Naive thymus-derived CD4-positive, alpha-beta T cell (primary cell): ENCODE measurements at regions not wholly inside any gene's neighbourhood (a gene's known extent, or its start where the extent isn't known, plus 50 kb on each side); places are given as distances from the start of the nearest gene placed in this dataset.

Experiments used
- ATAC-seq: fragments of 150-1000 bp; cut with Tn5 transposase; 2 replicates; pipeline ENCODE4 v1.10.0; 2021; ENCODE audit warnings: mild to moderate bottlenecking, moderate library complexity
- CTCF ChIA-PET: fragments of 350-600 bp; sonication (Branson Sonifier 250); formaldehyde crosslinking; loops from one replicate; lab custom pipeline; 2021; ENCODE audit warnings: antibody characterized with exemption; lab: Charles Lee
- POLR2A ChIA-PET: fragments of 350-600 bp; sonication (Branson Sonifier 250); formaldehyde crosslinking; loops from one replicate; lab custom pipeline; 2021; ENCODE audit warnings: antibody characterized with exemption, inconsistent platforms; lab: Charles Lee
- DNase-seq, 9 donors: peaks; one replicate each; pipeline versions ENCODE4 v3.0.0 to v3.0.0-alpha.2; 2020 to 2022; ENCODE audit warnings: mixed read lengths in 1 of 9
- H3K27ac ChIP-seq: one replicate; pipeline ENCODE4 v1.7.0; 2013; ENCODE audit warnings: mild to moderate bottlenecking, low read depth, low read length, moderate library complexity
- H3K27me3 ChIP-seq, 2 donors: one replicate each; pipeline ENCODE4 v1.7.0; 2013; ENCODE audit warnings: low read length in 2 of 2, mild to moderate bottlenecking in 2 of 2, moderate library complexity in 2 of 2; ENCODE audit not compliant: control insufficient read depth in 2 of 2, insufficient read depth in 2 of 2
- H3K36me3 ChIP-seq, 3 experiments: 1 replicate in 2 of 3; 2 replicates in 1 of 3; pipeline ENCODE4 v1.7.0; 2013; ENCODE audit warnings: low read length in 3 of 3, mild to moderate bottlenecking in 3 of 3, moderate library complexity in 1 of 3; ENCODE audit not compliant: insufficient read depth in 3 of 3, control insufficient read depth in 2 of 3
- H3K4me1 ChIP-seq, 2 donors: one replicate each; pipeline ENCODE4 v1.7.0; 2013; ENCODE audit warnings: low read length in 2 of 2, mild to moderate bottlenecking in 2 of 2, moderate library complexity in 1 of 2; ENCODE audit not compliant: control insufficient read depth in 2 of 2, insufficient read depth in 2 of 2
- H3K4me3 ChIP-seq: 2 replicates; pipeline ENCODE4 v1.7.0; 2013; ENCODE audit warnings: mild to moderate bottlenecking, low read length
- H3K9me3 ChIP-seq, 3 experiments: 1 replicate in 2 of 3; 2 replicates in 1 of 3; pipeline ENCODE4 v1.7.0; 2013; ENCODE audit warnings: low read length in 3 of 3; ENCODE audit not compliant: control insufficient read depth in 2 of 3
- H3K27ac Mint-ChIP-seq, 9 donors: one replicate each; pipeline ENCODE4 v1.8.0; 2020 to 2022; ENCODE audit warnings: mixed read lengths in 9 of 9, mild to moderate bottlenecking in 8 of 9, moderate library complexity in 5 of 9, inconsistent platforms in 2 of 9
- H3K27me3 Mint-ChIP-seq, 5 donors: one replicate each; pipeline ENCODE4 v1.8.0; 2021 to 2022; ENCODE audit warnings: mixed read lengths in 5 of 5, mild to moderate bottlenecking in 1 of 5
- H3K36me3 Mint-ChIP-seq, 5 donors: one replicate each; pipeline ENCODE4 v1.8.0; 2020 to 2022; ENCODE audit warnings: mixed read lengths in 5 of 5, mild to moderate bottlenecking in 3 of 5, inconsistent platforms in 1 of 5
- H3K4me1 Mint-ChIP-seq, 7 donors: one replicate each; pipeline ENCODE4 v1.8.0; 2020 to 2022; ENCODE audit warnings: mixed read lengths in 7 of 7, mild to moderate bottlenecking in 3 of 7, inconsistent platforms in 1 of 7
- H3K4me3 Mint-ChIP-seq, 10 donors: one replicate each; pipeline ENCODE4 v1.8.0; 2020 to 2022; ENCODE audit warnings: mild to moderate bottlenecking in 10 of 10, mixed read lengths in 10 of 10, moderate library complexity in 6 of 10, inconsistent platforms in 2 of 10
- H3K9me3 Mint-ChIP-seq, 11 donors: one replicate each; pipeline ENCODE4 v1.8.0; 2020 to 2022; ENCODE audit warnings: mixed read lengths in 11 of 11, mild to moderate bottlenecking in 4 of 11, inconsistent platforms in 1 of 11, moderate library complexity in 1 of 11
- intact Hi-C, 2 donors: fragments of 100-400 bp; cut with micrococcal nuclease; formaldehyde crosslinking; loops; one replicate each; pipeline ENCODE4 v1.15.1; 2023

- no peak overlapping the region for H3K27ac Mint-ChIP-seq
- no peaks in the 10 kb centered on the region for H3K9me3 ChIP-seq
- H3K9me3 Mint-ChIP-seq, result peaks cover 0 to 2% (median 0%) of the 10 kb centered on the region in 11 donors
- H3K4me3 ChIP-seq, result no peak overlapping the region
- H3K27ac ChIP-seq, result no peak overlapping the region
- no peaks in the 10 kb centered on the region for H3K27me3 ChIP-seq
- H3K36me3 Mint-ChIP-seq, result peaks cover 0 to 2% (median 0%) of the 10 kb centered on the region in 5 donors
- peaks cover 0 to 17% of the 10 kb centered on the region in 2 donors for H3K4me1 ChIP-seq
- intact Hi-C loops, result no loop called here
- H3K27me3 Mint-ChIP-seq, result no peaks in the 10 kb centered on the region
- DNase-seq, result no peak
- ChIA-PET CTCF (no interaction called here), POLR2A (no interaction called here)
- no peak overlapping the region for H3K4me3 Mint-ChIP-seq
- no peaks in the 10 kb centered on the region for H3K36me3 ChIP-seq
- no peak for ATAC-seq
- H3K4me1 Mint-ChIP-seq, result peaks cover under 1 to 14% (median 2%) of the 10 kb centered on the region in 7 donors
Observed at GRCh38 chr1:168416220-168416619, 127.6 kb downstream of the XCL2 start.

GRCh38 chr1:168414914-168415313 lies 128.9 kb downstream of the XCL2 start:
- intact Hi-C loops, result no loop called here
- DNase-seq (no peak), ATAC-seq (no peak)
- peaks cover 0 to 5% (median 0%) of the 10 kb centered on the region in 5 donors for H3K36me3 Mint-ChIP-seq
- peaks cover 0 to 2% (median 0%) of the 10 kb centered on the region in 11 donors for H3K9me3 Mint-ChIP-seq
- Histone ChIP-seq H3K9me3 (no peaks in the 10 kb centered on the region), H3K27me3 (no peaks in the 10 kb centered on the region), H3K27ac (no peak overlapping the region), H3K4me3 (no peak overlapping the region), H3K36me3 (no peaks in the 10 kb centered on the region), H3K4me1 (peaks cover 0 to 12% of the 10 kb centered on the region in 2 donors)
- no peak overlapping the region for H3K4me3 Mint-ChIP-seq
- peaks cover under 1 to 16% (median 7%) of the 10 kb centered on the region in 7 donors for H3K4me1 Mint-ChIP-seq
- no peaks in the 10 kb centered on the region for H3K27me3 Mint-ChIP-seq
- no peak overlapping the region for H3K27ac Mint-ChIP-seq
- ChIA-PET POLR2A (no interaction called here), CTCF (no interaction called here)

- ATAC-seq, result peak; percentile 63
- no peaks in the 10 kb centered on the region for H3K36me3 ChIP-seq
- no peak overlapping the region for H3K4me3 ChIP-seq
- POLR2A ChIA-PET, result no interaction called here
- no peaks in the 10 kb centered on the region for H3K9me3 ChIP-seq
- intact Hi-C loops, result no loop called here
- peaks cover 11 to 31% of the 10 kb centered on the region in 2 donors for H3K4me1 ChIP-seq
- no peak for DNase-seq
- no peaks in the 10 kb centered on the region for H3K27me3 ChIP-seq
- H3K4me1 Mint-ChIP-seq, result peaks cover 20 to 49% (median 34%) of the 10 kb centered on the region in 7 donors
- H3K27me3 Mint-ChIP-seq, result no peaks in the 10 kb centered on the region
- CTCF ChIA-PET, result no interaction called here
- peaks cover 0 to 21% (median 0%) of the 10 kb centered on the region in 5 donors for H3K36me3 Mint-ChIP-seq
- no peak overlapping the region for H3K27ac ChIP-seq
- peaks cover 2 to 16% (median 6%) of the 10 kb centered on the region in 11 donors for H3K9me3 Mint-ChIP-seq
- peak overlapping the region in 1 of 10 donors; percentile 65 for H3K4me3 Mint-ChIP-seq
- peak overlapping the region in 3 of 9 donors; percentile 40 to 83 (median 81) for H3K27ac Mint-ChIP-seq
Observed at GRCh38 chr1:168410464-168410863, 129.8 kb downstream of the TBX19 start.

- no peak overlapping the region for H3K4me3 ChIP-seq
- Mint-ChIP-seq H3K27ac (peak overlapping the region in 5 of 9 donors; percentile 17 to 84 (median 82)), H3K27me3 (no peaks in the 10 kb centered on the region), H3K4me3 (peak overlapping the region in 5 of 10 donors; percentile 6 to 80 (median 54)), H3K4me1 (peaks cover 17 to 50% (median 34%) of the 10 kb centered on the region in 7 donors), H3K36me3 (peaks cover 0 to 21% (median 0%) of the 10 kb centered on the region in 5 donors), H3K9me3 (peaks cover 2 to 17% (median 6%) of the 10 kb centered on the region in 11 donors)
- ATAC-seq, result peak; percentile 64
- intact Hi-C loops, result loop anchor here (1.0 to 10.0 kb wide), 8 partner anchors 10 to 184 kb away; partner anchors contain the start of gene SFT2D2 (in 1 of the 2)
- no peak overlapping the region for H3K27ac ChIP-seq
- no peaks in the 10 kb centered on the region for H3K36me3 ChIP-seq
- peaks cover 11 to 31% of the 10 kb centered on the region in 2 donors for H3K4me1 ChIP-seq
- POLR2A ChIA-PET, result no interaction called here
- DNase-seq, result peak in 2 of 9 donors; percentile 21 to 53
- H3K27me3 ChIP-seq, result no peaks in the 10 kb centered on the region
- no peaks in the 10 kb centered on the region for H3K9me3 ChIP-seq
- CTCF ChIA-PET, result interaction anchor here (1.0 kb wide), 1 partner anchor 12 kb away, joined by 5 read pairs; no protein-coding TSS in a partner anchor
Observed at GRCh38 chr1:168408884-168409283, 128.2 kb downstream of the TBX19 start.

- intact Hi-C loops, result loop anchor here (2.0 to 10.0 kb wide), 6 partner anchors 46 to 184 kb away; partner anchors contain the start of gene SFT2D2 (in 1 of the 2)
Observed at GRCh38 chr1:168408539-168408865, 127.8 kb downstream of the TBX19 start.

GRCh38 chr1:168407832-168408538 lies 127.3 kb downstream of the TBX19 start:
- ChIA-PET POLR2A (no interaction called here), CTCF (interaction anchor here (1.0 kb wide), 1 partner anchor 12 kb away, joined by 5 read pairs; no protein-coding TSS in a partner anchor)
- Mint-ChIP-seq H3K27ac (peak overlapping the region; percentile 5 to 85 (median 56)), H3K4me3 (peak overlapping the region in 9 of 10 donors; percentile 30 to 80 (median 60)), H3K27me3 (no peaks in the 10 kb centered on the region), H3K4me1 (peaks cover 17 to 45% (median 34%) of the 10 kb centered on the region in 7 donors), H3K9me3 (peaks cover 2 to 17% (median 6%) of the 10 kb centered on the region in 11 donors), H3K36me3 (peaks cover 0 to 21% (median 0%) of the 10 kb centered on the region in 5 donors)
- Histone ChIP-seq H3K9me3 (no peaks in the 10 kb centered on the region), H3K27me3 (no peaks in the 10 kb centered on the region), H3K27ac (no peak overlapping the region), H3K4me1 (peaks cover 11 to 31% of the 10 kb centered on the region in 2 donors), H3K4me3 (peak overlapping the region; percentile 7), H3K36me3 (no peaks in the 10 kb centered on the region)
- intact Hi-C loops, result loop anchor here (2.0 to 10.0 kb wide), 6 partner anchors 46 to 183 kb away; partner anchors contain the start of gene SFT2D2 (in 1 of the 2)
- DNase-seq, result no peak
- ATAC-seq, result no peak

More at GRCh38 chr1:168408539-168408865, 127.8 kb downstream of the TBX19 start:
- Mint-ChIP-seq H3K4me1 (peaks cover 17 to 49% (median 34%) of the 10 kb centered on the region in 7 donors), H3K27me3 (no peaks in the 10 kb centered on the region), H3K4me3 (peak overlapping the region in 9 of 10 donors; percentile 30 to 80 (median 60)), H3K9me3 (peaks cover 2 to 17% (median 6%) of the 10 kb centered on the region in 11 donors), H3K36me3 (peaks cover 0 to 21% (median 0%) of the 10 kb centered on the region in 5 donors), H3K27ac (peak overlapping the region; percentile 5 to 85 (median 56))
- H3K36me3 ChIP-seq, result no peaks in the 10 kb centered on the region
- H3K9me3 ChIP-seq, result no peaks in the 10 kb centered on the region
- DNase-seq, result no peak
- peak overlapping the region; percentile 7 for H3K4me3 ChIP-seq
- H3K27ac ChIP-seq, result no peak overlapping the region
- H3K4me1 ChIP-seq, result peaks cover 11 to 31% of the 10 kb centered on the region in 2 donors
- H3K27me3 ChIP-seq, result no peaks in the 10 kb centered on the region
- ChIA-PET POLR2A (no interaction called here), CTCF (interaction anchor here (1.0 kb wide), 1 partner anchor 12 kb away, joined by 5 read pairs; no protein-coding TSS in a partner anchor)
- no peak for ATAC-seq
